ENCODE measurements at regions not wholly inside any gene's neighbourhood (a gene's known extent, or its start where the extent isn't known, plus 50 kb on each side); places are given as distances from the start of the nearest gene placed in this dataset.

DNA sequence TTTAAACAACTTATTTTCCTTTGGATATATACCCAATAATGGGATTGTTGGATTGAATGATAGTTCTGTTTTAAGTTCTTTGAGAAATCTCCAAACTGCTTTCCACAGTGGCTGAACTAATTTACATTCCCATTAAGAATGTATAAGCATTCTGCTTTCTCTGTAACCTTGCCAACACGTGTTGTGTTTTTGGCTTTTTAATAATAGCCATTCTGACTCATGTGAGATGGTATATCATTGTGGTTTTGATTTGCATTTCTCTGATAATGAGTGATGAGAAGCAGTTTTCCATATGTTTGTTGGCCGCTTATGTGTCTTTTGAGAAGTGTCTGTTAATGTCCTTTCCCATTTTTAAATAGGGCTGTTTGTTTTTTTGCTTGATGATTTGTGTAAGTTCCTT lies 155.6 kb upstream of the PITX2 start:
- intact Hi-C loops (cut with micrococcal nuclease) = no loop called here

DNA sequence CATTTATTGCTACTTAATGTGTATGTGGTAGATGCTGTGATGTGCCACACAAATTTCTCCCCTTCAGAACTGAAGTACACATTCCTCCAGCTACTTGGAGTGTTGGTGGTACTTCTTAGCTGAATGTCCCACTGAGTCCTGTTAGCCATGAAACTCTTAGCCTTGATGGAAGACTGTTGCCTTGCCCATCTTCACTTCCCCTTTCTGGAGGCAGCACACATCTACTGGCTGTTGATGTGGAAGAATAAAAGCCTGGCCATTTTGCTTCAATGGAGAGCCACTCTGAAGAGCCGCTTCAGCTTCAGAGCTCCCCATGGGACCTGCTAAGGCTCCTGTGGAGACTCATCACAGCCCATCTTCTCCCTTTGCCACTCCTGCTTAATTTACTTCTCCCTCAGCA lies 157.7 kb upstream of the PITX2 start:
- intact Hi-C loops (cut with micrococcal nuclease) = no loop called here

DNA sequence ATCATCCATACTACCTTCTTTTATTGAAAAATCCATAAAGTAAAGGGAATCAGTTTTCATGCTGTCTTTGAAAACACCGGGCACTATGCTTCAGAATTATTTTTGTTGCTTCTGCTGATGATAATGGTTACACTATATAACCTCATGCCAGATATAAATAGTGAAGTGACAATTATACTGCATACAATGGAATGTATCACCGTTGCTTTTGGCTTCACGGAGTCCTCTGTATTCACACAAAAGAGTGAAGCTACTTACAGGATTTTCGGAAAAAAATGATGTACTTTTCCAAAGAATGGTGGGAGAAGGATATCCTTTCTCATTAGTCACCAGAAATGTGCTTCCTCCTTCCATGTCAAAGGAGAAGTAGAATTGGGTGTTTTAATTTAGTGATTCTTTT lies 159.1 kb upstream of the PITX2 start:
- intact Hi-C loops (cut with micrococcal nuclease) = no loop called here

DNA sequence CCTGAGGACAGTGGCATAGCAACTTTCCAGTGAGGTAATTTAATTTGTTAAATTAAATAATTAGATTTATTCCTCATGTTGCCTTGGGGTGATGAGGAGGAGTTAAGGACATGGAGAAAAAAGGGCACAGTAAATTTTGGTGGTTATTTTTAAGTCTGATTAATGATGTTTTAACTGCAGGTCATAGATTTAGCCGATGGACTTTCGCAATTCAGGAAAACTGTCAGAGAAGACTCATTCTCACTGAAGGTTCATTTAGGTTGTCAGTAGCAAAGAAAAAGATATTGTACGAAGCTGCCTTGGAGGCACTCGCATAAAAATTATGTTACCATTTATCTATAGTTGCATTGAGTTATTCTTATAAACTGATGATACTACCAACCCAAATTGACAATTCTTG lies 164.2 kb upstream of the PITX2 start:
- intact Hi-C loops (cut with micrococcal nuclease) = no loop called here

DNA sequence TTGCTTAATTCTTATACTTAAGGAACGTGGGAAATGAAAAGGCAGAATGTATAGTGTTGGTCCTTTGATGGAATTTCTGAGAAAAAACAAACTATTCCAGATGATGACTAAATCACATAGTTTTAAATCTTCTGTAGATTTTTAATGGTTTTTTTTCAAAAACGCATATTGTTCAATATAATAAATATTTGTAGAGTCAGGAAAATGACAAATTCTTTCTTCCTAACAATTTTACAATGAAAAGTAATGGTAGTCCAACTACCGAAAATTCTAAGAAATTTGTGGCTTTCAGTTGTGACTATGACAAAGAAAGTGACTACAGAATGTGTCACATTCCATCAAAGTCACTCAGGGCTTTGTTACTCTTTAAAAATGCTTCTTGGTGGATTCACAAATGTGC lies 164.8 kb upstream of the PITX2 start:
- intact Hi-C loops (cut with micrococcal nuclease) = no loop called here

DNA sequence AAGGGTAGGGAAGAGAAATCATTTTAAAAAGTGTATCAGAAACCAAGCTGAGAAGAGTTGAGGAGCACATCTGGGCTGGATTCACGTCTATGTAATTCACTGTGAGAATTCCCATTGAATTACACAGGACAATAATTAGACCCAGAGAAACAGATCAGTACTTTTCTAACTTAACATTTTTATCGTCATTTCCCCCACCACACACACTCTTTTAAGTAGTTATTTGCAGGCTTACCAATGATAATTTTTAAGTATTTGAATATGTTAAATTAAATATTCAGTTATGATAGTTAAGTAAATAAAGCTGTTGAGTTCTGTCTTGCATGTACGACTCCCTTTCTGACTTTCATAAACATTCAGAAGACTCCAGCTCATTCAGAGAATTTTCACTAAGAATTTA lies 165.4 kb upstream of the PITX2 start:
- intact Hi-C loops (cut with micrococcal nuclease) = no loop called here

DNA sequence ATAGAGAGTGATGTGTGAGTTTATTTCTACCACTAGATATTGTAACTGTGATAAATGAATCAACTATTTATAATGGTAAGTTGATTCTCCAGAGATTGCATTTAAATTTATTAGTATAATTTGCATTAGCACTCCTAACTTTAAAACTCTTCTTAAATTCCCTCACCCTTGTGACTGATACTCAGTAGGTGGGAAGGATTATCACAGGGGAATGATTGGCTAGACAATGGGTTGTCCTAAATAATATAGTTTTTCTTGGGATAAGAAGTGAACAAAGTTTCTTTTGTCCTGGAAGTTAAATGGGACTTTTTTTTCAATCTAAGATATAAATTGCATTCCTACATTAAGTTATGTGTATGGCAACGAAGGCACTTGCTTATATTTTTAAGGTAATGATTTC lies 169.2 kb upstream of the PITX2 start:
- intact Hi-C loops (cut with micrococcal nuclease) = no loop called here

DNA sequence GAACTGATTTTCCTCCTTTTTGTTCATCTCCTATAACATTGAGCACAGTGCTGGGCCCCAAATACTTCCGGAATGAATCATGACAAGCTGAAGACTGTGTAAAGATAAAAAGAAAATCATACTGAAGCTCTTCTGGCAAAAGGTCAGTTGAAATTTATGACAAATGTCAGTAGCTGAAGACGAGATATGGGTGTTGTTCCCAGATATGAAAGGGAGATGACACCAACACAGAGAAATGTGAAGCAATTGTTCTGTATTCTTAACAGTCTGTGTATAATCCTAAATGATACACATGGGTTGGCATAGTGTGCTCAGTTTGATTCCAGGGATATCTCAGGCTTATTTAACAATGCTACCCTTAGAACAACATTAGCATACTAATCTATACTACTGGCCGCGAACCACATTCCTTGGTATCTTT lies 170.5 kb upstream of the PITX2 start:
- intact Hi-C loops (cut with micrococcal nuclease) = no loop called here

DNA sequence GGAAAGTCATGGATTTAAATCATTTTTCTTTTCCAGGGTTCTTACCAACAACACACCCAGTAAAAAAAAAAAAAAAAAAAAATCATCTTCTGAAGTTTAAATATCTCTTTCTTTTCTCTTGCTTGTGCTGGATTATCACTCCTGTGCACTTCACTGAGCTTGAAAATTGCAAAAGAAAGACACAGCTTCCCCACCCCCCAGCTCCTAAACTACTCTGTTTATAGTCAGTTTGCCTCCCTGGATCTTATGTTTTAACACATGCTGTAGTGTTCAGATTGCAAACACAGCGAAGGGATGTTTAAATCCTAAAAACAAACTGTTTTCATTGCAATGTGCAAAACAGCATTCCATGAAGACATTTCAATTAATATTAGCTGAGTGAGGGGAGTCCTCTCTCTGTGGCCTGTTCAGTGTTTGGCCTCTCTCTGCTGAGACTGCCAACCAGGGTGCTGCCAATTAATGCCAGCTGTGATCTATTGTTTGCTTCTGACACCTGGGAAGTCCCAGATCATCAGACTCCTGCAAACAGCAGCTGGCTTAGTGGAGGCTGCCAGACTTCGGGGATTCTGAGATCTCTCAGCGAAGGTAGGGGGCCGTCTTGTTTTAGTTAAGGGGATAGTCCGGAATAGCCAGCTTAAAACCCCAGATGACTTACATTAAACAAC lies 171.1 kb upstream of the PITX2 start:
- intact Hi-C loops (cut with micrococcal nuclease) = no loop called here

DNA sequence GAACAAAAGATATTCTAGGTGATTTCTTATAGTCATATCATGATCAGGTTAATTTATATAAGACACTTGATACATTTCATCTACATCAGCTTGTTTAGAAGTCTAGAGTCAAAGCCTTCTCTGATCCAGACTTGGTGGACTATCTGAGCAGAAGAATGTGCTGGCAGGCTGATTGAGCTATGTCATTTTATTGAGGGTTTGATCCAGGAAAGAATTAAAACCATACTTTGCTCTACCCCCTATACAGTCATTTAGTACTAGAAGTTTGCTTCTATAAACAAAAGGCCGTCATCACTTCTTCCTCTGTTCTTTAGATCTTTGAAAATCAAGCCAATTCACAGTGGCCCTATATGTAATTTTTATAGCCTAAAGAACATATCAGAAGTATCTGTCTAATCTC lies 173.1 kb upstream of the PITX2 start:
- intact Hi-C loops (cut with micrococcal nuclease) = no loop called here

DNA sequence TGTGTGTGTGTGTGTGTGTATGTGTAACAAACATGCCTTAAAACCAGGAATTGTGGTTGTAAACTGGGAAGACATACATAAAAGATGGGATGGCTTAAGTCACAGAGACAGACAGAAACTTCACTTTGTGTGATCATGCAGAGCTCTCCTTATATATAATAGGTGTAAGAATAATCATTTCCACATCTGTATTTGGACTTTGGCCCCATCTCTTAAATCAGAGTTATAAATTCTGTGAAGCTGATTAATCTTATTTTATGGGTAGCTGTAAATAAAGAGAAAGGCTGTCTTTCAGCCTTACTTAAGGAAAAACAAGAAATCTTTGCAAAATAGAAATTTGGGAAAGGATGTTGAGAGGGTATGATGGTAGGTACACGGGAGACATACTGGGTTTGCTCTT lies 174.6 kb upstream of the PITX2 start:
- intact Hi-C loops (cut with micrococcal nuclease) = no loop called here

DNA sequence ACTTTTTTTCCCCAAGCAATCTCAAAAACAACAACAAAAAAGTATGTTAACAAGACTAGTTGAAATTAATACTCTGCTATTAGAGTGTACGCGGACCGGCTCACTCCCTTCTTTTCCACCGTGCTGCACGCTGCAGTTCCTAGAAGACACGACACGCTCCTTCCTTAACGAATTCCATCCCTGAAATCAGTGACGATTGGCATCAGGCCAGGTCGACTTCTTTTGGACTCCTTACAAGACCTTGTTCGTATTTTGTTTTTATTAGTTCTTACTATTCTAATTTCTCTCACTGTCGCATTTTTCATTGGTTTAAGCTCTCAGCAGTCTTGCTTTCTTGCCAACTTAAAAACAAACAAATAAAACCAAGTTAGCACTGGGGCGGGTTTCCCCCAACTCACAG lies 175.8 kb upstream of the PITX2 start:
- intact Hi-C loops (cut with micrococcal nuclease) = no loop called here

DNA sequence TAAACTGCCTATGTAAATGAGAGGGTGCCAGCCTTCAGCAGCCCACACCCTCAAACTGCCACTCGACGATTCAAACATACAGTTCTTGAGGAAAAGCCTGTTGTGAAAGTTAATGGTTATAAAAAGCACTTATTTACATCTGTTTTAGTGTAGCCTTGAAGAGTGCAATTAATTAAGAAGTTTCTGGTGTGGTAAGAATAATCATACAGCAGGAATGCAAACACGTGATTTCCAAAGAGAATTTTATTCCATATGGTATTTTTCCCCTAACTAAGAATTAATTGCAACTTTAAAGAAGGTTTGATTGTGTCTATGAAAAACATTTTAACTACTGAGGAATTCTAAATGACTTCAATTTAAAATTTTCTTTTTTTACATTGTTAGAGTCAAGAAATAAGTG lies 176.3 kb upstream of the PITX2 start:
- intact Hi-C loops (cut with micrococcal nuclease) = no loop called here

DNA sequence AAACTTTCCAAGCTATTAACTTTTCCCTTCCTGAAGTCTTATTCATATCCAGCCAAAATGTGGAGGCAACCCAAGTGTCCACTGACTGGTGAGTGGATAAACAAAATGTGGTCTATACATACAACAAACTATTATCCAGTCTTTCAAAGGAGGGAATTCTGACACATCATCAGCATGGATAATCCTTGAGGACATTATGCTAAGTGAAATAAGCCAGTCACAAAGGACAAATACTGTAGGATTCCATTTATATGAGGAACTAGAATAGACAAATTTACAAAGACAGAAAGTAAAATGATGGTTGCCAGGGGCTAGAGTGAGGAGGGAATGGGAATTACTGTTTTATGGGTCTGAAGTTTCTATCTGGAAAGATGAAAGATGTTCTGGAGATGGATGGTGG lies 178.7 kb upstream of the PITX2 start:
- intact Hi-C loops (cut with micrococcal nuclease) = no loop called here

DNA sequence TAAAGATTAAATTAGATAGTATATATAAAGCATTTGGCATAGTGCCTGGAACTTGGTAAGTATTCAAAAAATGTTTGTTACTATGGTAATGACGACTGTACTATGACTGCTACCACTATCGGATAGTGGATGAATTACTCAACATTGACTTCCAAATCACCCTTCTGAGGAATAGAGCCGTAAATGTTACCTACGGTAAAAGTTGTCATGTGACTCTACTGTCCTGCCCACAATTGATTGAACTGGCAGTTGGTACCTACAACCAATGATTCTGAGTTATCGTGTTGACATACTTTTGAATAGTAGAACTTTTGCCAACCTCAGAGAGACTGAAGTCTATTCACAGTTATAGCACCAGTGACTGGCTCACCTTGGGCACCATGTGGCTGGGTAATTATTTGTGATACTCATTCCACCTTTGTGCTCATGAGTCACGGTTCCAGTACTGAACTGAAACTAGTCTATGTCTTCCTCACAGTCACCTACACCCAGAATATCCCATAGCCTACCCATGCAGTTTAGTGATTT lies 185.5 kb upstream of the PITX2 start:
- intact Hi-C loops (cut with micrococcal nuclease) = no loop called here

DNA sequence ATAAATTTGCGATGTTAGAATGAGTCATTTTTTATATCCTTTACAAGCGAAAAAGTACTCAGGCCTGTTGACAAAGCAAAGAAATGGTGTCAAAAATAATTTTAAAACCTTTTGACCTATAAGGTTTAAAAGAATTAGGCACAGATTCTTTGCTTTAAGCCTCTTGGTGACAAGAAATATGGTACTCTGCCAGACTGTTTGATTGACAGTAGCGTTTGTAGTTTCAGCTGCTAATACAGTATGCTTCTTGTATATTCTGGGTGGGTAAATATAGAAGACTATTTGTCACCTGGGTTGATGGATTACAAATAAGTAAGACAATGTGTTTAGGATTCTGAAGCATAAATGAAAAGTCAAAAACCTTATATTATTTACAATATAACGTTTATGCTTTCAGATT lies 193.1 kb upstream of the PITX2 start:
- intact Hi-C loops (cut with micrococcal nuclease) = no loop called here

DNA sequence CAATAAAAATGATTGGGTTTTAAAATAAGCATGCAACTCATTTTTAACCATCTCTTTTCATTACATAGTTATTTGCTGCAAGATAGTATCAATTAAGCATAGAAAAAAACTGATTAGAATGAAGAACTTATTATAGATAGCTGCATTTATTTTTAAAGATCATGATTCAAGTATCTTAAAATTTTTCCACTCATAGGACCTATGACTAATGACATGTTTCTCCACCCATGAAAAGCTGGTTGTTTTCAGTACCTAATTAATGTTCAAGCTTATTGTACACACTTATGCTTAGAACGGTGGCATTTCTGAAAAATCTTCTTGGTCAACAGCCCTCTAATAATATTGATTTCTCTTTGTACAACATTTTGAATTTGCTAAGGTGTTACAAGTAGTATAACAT lies 193.5 kb upstream of the PITX2 start:
- intact Hi-C loops (cut with micrococcal nuclease) = no loop called here

DNA sequence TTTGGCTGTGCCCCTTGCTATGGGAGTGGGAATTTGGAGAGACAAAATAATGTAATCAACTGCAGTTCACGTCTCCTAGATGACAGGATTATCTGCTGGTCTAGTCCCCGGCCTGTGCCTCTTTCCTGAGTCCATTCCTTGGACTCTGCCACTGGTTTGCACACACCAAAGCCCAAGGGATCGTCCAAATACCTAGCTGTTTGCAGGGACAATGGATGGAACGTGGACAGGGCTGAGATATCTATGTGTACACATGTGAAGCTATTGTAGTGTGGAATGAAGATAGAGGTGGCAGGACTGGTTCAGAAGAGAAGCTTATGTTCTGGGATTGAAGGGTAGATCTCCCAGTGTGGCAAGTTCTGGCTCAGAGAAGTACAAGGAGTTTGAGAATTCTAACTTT lies 198.3 kb upstream of the PITX2 start:
- intact Hi-C loops (cut with micrococcal nuclease) = no loop called here

DNA sequence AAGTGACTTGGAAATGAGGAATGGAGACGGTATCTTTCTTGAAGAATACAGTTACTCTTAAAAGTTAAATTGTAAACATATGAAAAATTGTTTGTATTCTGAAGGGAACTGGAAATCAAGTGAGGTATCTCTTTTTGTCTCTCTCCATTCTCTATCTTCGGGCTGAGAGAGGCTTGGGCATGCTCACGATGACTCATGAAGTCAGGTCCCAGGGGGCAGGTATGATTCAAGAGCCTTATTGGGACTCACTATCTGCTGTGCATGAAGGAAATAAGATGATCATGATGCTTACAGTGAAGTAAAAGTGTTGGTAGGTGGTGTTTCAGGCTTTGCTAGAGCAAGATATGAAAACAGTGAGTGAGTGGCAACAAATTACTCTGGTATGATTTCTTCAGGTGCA lies 200.4 kb upstream of the PITX2 start:
- intact Hi-C loops (cut with micrococcal nuclease) = no loop called here

DNA sequence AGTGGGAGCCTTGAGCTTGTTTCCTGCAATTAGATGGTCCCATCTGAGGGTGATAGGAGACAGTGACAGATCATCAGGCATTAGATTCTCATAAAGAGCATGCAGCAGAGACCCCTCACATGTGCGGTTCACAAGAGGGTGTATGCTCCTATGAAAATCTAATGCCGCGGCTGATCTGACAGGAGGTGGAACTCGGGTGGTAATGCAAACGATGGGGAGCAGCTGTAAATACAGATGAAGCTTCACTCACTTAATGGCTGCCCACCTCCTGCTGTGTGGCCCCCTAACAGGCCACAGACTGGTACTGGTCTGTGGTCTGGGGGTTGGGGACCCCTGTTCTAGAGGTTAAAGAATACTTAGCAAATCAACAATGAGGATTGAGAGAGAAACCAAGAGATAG lies 201.5 kb upstream of the PITX2 start:
- intact Hi-C loops (cut with micrococcal nuclease) = no loop called here

DNA sequence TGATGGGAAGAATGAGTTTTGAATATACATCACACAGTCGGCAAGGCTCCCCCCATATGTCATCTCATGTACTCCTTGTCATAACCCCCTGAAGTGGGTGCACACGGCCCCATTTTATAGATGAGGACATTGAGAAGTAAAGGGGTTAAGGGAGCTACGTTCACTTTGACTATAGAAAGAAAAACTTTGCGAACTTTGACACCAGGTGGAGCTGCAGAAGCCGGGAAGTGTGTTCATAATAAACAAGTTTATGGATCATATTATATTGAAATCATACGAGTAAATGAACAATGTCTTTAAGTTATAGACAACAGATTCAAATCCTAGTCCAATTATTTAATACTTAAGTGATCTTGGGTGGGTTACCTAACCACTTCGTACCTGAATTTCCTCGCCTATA lies 203.8 kb upstream of the PITX2 start:
- intact Hi-C loops (cut with micrococcal nuclease) = no loop called here

DNA sequence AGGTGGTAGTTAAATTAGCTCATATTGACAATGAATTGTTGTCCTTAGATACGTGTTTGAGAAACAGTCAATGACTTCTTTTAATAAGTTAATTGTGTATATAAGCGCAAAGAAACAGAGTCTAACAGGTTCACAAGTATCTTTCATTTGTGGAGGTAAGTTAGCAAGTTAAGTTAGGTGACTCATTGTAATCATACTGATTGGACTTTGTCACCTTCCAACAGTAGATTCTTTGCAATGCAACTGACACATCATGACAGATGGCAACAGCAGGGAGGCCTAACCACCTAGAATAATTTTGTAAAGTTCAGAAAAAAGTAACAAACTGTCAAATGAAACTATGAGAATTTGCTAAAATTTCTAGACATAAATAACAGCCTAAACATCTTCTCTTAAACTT lies 207.6 kb upstream of the PITX2 start:
- intact Hi-C loops (cut with micrococcal nuclease) = no loop called here

DNA sequence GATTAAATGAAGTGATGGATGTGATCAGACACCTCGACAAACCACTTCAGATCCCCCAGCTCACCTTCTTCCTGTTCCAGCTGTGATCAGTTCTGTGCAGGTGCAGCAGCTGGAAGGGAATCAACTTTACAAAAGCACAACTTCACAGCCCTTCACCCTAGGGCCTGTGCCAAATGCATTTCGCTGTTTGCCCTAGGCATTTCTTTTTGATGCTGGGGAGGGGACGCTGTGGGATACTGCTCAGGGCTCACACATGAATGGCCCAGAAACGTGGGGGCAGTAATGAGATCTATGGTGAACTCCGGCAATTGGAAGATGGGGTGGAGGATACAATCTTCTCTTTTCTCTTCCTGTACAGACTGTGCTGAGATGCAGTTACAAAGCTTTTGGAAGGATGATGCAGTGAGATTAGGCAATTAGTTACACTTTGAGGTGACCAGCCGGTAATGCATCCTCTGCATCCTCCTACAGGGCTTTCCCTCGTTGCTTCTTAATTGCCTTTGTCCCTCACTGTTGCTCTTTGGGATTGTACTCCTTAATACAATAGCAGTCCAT lies 215.1 kb upstream of the PITX2 start:
- intact Hi-C loops (cut with micrococcal nuclease) = no loop called here

DNA sequence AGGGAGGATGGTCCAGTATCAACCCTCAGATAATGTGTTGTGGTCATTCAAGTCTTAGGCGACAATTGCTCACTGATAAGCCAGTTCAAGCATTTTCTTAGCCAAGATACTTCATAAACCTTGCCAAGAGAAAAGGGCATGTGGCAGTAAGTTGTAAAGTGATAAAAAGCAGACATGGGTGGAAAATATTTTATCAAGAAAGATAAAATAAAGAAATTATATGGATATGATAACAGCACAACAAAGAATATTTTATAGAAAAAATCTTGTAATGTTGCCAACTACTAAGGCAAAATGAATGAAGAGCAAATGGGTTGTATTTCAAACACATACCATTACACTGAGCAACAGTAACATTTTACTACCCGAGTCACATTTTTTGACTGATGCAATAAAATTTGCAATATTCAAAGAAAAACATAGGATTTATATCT lies 217.4 kb upstream of the PITX2 start:
- intact Hi-C loops (cut with micrococcal nuclease) = no loop called here

Measured in T-helper 1 cell treated with Interleukin-12 subunit alpha and Interleukin-12 subunit beta and Interleukin-4 antibody, amounts not matched to agents 30 ng/mL and 1 ng/mL, for 36 hours (primary cell).